Liver (tissue), 8 donors: ENCODE measurements at regions not wholly inside any gene's neighbourhood (a gene's known extent, or its start where the extent isn't known, plus 50 kb on each side); places are given as distances from the start of the nearest gene placed in this dataset.

Source experiments
- DNase-seq: peaks from one replicate; pipeline ENCODE4 v3.0.0-alpha.2; 2017; ENCODE audit warnings: low spot score
- H3K27ac ChIP-seq, 2 donors: one replicate each; pipeline ENCODE4 v1.7.0; 2013; ENCODE audit warnings: inconsistent platforms in 2 of 2, low read length in 2 of 2, control low read depth in 1 of 2, low read depth in 1 of 2, mild to moderate bottlenecking in 1 of 2
- H3K27me3 ChIP-seq, 4 donors: one replicate each; pipeline versions ENCODE4 v1.6.1 to v1.7.0; 2013; ENCODE audit warnings: low read length in 3 of 4, inconsistent platforms in 1 of 4, mild to moderate bottlenecking in 1 of 4, moderate library complexity in 1 of 4; ENCODE audit not compliant: control insufficient read depth in 4 of 4, insufficient read depth in 4 of 4
- H3K36me3 ChIP-seq, 4 donors: one replicate each; pipeline versions ENCODE4 v1.6.1 to v1.7.0; 2013; ENCODE audit warnings: low read length in 3 of 4, mild to moderate bottlenecking in 3 of 4, low read depth in 1 of 4, moderate library complexity in 1 of 4; ENCODE audit not compliant: control insufficient read depth in 4 of 4, insufficient read depth in 3 of 4
- H3K4me1 ChIP-seq, 4 donors: one replicate each; pipeline versions ENCODE4 v1.6.1 to v1.7.0; 2013; ENCODE audit warnings: low read length in 3 of 4, mild to moderate bottlenecking in 3 of 4, moderate library complexity in 1 of 4; ENCODE audit not compliant: control insufficient read depth in 4 of 4, insufficient read depth in 4 of 4
- H3K4me3 ChIP-seq, 3 donors: one replicate each; pipeline versions ENCODE4 v1.6.1 to v1.7.0; 2013; ENCODE audit warnings: low read length in 3 of 3, control low read depth in 1 of 3, low read depth in 1 of 3, mild to moderate bottlenecking in 1 of 3
- H3K9ac ChIP-seq, 2 donors: one replicate each; pipeline ENCODE4 v1.7.0; 2013; ENCODE audit warnings: low read length in 2 of 2, mild to moderate bottlenecking in 2 of 2, moderate library complexity in 2 of 2, control low read depth in 1 of 2, low read depth in 1 of 2
- H3K9me3 ChIP-seq, 4 donors: one replicate each; pipeline versions ENCODE4 v1.6.1 to v1.7.0; 2013; ENCODE audit warnings: low read length in 3 of 4; ENCODE audit not compliant: control insufficient read depth in 4 of 4
- EGR1 ChIP-seq, 2 donors: IDR thresholded peaks; 2 replicates each; pipeline ENCODE4 v1.6.1; 2016 to 2018; ENCODE audit warnings: antibody characterized with exemption in 2 of 2, low read depth in 2 of 2
- FOXA1 ChIP-seq: IDR thresholded peaks from 2 replicates; pipeline ENCODE4 v1.6.1; 2016; ENCODE audit warnings: antibody characterized with exemption
- FOXA2 ChIP-seq: IDR thresholded peaks from 2 replicates; pipeline ENCODE4 v1.6.1; 2016; ENCODE audit warnings: antibody characterized with exemption
- GABPA ChIP-seq, 2 donors: IDR thresholded peaks in 1 of 2; conservative IDR thresholded peaks in 1 of 2; 2 replicates each; pipeline ENCODE4 v1.6.1; 2016; ENCODE audit warnings: antibody characterized with exemption in 2 of 2, mild to moderate bottlenecking in 1 of 2, moderate library complexity in 1 of 2
- HNF4A ChIP-seq, 2 donors: conservative IDR thresholded peaks; 2 replicates each; pipeline ENCODE4 v1.6.1; 2016; ENCODE audit warnings: antibody characterized with exemption in 2 of 2, mild to moderate bottlenecking in 2 of 2
- HNF4G ChIP-seq: IDR thresholded peaks from 2 replicates; pipeline ENCODE4 v1.6.1; 2016; ENCODE audit warnings: antibody characterized with exemption
- NR2F2 ChIP-seq: IDR thresholded peaks from 2 replicates; pipeline ENCODE4 v1.6.1; 2016; ENCODE audit warnings: antibody characterized with exemption
- RAD21 ChIP-seq, 2 donors: IDR thresholded peaks; 2 replicates each; pipeline ENCODE4 v1.6.1; 2016; ENCODE audit warnings: antibody characterized with exemption in 2 of 2, mild to moderate bottlenecking in 2 of 2
- RXRA ChIP-seq, 2 donors: IDR thresholded peaks; 2 replicates each; pipeline ENCODE4 v1.6.1; 2017 to 2018; ENCODE audit warnings: antibody characterized with exemption in 2 of 2, mild to moderate bottlenecking in 1 of 2
- SP1 ChIP-seq: IDR thresholded peaks from 2 replicates; pipeline ENCODE4 v1.6.1; 2018; ENCODE audit warnings: antibody characterized with exemption, mild to moderate bottlenecking
- YY1 ChIP-seq: IDR thresholded peaks from 2 replicates; pipeline ENCODE4 v1.6.1; 2016; ENCODE audit warnings: antibody characterized with exemption, mild to moderate bottlenecking
- WGBS: extraction: QIAGEN DNeasy Blood & Tissue Kit; methylation state at CpG from one replicate; pipeline ENCODE4 v1.1.7; 2013; 5-methylcytosine and 5-hydroxymethylcytosine counted together
- TF ChIP-seq, protein P1 (sequence below): fragments of 150-350 bp; IDR thresholded peaks from 2 replicates; pipeline ENCODE4 v1.5.1; 2017; ENCODE audit warnings: improper control_type of control experiment, low read depth, low read length; ENCODE audit not compliant: missing input control
- TF ChIP-seq, protein P2 (sequence below): IDR thresholded peaks from 2 replicates; pipeline ENCODE4 v1.6.1; 2016; ENCODE audit warnings: antibody characterized with exemption, mild to moderate bottlenecking
- TF ChIP-seq, protein P3 (sequence below): IDR thresholded peaks from 2 replicates; pipeline ENCODE4 v1.6.1; 2016; ENCODE audit warnings: antibody characterized with exemption
- donor health status: healthy.
- donor health status: healthy.
- donor health status: healthy.
- donor health status: healthy.
- donor health status: healthy.

DNA sequence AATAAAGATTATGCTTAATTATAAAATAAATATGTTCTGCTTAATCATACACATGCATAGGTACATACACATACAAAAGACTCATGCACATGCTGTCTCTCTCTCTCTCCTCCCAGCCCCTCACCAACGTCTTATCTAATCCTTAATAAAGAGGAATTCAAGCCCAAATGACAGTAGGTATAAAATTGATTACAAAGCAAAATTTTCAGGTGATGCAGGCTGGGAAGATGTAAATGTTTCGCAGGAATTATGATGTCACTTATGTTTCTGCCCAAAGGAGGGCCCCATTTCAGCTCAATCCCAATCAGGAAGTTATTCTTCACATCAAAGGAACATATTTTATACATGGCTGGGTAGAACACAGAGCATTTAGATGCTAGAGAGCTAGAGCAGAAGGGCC, 284.6 kb upstream of the ID4 start (continued):
- TF ChIP-seq EGR1 (IDR thresholded peaks at IDR 0.05; ENCODE audit: low read depth in 2 of 2) (no peak), HNF4A (conservative IDR thresholded peaks at IDR 0.05) (no peak)

DNA sequence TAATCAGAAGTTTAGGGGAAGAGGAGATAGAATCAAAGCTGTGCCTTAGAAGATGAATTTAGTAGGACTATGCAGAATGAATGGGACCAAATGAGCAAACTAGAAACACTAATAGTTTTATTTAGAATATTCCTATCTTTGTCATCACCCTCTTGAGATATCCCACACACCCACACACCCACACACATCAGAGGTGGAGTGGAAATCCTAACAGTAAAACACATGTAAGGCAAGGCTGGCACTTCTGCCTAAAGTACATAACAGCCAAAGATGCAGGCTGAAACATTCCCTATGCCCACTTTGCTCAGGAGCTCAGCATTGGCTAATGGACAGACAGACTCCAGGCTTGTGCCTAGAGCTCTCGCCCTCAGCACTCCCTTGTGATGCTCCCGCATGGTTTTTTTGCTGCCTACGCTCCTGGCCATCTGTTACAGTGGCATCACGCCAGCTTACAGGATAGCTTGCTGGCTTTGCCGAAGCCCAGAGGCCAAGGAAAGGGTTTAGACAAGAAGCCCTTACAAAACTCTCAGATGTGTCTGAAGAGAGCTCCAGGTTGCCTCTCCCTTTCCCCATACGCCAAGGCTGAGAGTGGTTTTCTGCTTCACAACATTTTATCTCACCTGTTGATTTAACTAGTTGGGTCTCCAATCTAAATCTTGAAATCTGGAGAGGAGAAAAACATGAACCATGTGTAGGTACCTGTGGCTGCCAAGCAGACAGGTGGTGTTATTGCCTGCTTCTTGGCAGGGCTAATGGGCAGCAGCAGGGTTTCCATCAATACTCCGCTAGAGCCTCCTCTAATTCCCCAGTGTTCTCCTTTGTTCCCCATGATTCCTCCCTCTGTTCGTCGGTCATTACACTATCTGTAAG, 282.6 kb upstream of the ID4 start:
- no peak for TF ChIP-seq GABPA (IDR thresholded peaks at IDR 0.05 in 1 of 2, conservative IDR thresholded peaks at IDR 0.05 in 1 of 2)
- no peak for TF ChIP-seq RAD21 (IDR thresholded peaks at IDR 0.05)
- no peak for TF ChIP-seq YY1
- TF ChIP-seq SP1: no peak
- TF ChIP-seq EGR1 (IDR thresholded peaks at IDR 0.05; ENCODE audit: low read depth in 2 of 2): no peak
- TF ChIP-seq, protein P1, sequence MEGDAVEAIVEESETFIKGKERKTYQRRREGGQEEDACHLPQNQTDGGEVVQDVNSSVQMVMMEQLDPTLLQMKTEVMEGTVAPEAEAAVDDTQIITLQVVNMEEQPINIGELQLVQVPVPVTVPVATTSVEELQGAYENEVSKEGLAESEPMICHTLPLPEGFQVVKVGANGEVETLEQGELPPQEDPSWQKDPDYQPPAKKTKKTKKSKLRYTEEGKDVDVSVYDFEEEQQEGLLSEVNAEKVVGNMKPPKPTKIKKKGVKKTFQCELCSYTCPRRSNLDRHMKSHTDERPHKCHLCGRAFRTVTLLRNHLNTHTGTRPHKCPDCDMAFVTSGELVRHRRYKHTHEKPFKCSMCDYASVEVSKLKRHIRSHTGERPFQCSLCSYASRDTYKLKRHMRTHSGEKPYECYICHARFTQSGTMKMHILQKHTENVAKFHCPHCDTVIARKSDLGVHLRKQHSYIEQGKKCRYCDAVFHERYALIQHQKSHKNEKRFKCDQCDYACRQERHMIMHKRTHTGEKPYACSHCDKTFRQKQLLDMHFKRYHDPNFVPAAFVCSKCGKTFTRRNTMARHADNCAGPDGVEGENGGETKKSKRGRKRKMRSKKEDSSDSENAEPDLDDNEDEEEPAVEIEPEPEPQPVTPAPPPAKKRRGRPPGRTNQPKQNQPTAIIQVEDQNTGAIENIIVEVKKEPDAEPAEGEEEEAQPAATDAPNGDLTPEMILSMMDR: no peak
- no peak for TF ChIP-seq FOXA2
- TF ChIP-seq NR2F2: no peak
- no peak for TF ChIP-seq FOXA1
- TF ChIP-seq, protein P2, sequence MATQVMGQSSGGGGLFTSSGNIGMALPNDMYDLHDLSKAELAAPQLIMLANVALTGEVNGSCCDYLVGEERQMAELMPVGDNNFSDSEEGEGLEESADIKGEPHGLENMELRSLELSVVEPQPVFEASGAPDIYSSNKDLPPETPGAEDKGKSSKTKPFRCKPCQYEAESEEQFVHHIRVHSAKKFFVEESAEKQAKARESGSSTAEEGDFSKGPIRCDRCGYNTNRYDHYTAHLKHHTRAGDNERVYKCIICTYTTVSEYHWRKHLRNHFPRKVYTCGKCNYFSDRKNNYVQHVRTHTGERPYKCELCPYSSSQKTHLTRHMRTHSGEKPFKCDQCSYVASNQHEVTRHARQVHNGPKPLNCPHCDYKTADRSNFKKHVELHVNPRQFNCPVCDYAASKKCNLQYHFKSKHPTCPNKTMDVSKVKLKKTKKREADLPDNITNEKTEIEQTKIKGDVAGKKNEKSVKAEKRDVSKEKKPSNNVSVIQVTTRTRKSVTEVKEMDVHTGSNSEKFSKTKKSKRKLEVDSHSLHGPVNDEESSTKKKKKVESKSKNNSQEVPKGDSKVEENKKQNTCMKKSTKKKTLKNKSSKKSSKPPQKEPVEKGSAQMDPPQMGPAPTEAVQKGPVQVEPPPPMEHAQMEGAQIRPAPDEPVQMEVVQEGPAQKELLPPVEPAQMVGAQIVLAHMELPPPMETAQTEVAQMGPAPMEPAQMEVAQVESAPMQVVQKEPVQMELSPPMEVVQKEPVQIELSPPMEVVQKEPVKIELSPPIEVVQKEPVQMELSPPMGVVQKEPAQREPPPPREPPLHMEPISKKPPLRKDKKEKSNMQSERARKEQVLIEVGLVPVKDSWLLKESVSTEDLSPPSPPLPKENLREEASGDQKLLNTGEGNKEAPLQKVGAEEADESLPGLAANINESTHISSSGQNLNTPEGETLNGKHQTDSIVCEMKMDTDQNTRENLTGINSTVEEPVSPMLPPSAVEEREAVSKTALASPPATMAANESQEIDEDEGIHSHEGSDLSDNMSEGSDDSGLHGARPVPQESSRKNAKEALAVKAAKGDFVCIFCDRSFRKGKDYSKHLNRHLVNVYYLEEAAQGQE: no peak
- TF ChIP-seq, protein P3, sequence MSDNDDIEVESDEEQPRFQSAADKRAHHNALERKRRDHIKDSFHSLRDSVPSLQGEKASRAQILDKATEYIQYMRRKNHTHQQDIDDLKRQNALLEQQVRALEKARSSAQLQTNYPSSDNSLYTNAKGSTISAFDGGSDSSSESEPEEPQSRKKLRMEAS: no peak
- Histone ChIP-seq H3K9ac (no peak overlapping the region), H3K9me3 (no peaks in the 10 kb centered on the region), H3K4me1 (no peaks in the 10 kb centered on the region), H3K36me3 (no peaks in the 10 kb centered on the region), H3K4me3 (no peak overlapping the region), H3K27ac (no peak overlapping the region), H3K27me3 (no peaks in the 10 kb centered on the region)
- no peak for DNase-seq
- WGBS: 87% methylated on average over 9 of the region's 9 CpGs

DNA sequence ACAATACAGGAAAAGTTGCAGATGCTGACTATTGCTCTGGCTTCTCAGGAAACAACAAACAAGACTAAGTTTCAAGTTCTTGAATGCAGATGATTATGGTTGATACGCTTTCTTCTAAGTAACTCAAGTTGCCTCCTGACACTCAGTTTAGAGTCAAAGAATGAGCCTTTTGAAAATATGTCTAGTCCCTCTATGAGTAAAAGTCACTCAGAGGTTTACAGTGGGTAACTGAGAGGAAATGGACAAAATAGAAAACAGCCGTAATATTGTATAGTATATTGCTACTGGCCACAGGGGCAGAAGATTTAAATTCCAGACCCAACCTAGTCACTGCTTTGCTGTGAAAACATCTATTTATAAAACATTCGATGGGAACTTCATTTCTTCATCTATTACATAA, 280.0 kb upstream of the ID4 start:
- TF ChIP-seq HNF4G (no peak), YY1 (no peak), FOXA2 (no peak), RXRA (IDR thresholded peaks at IDR 0.05) (no peak), FOXA1 (no peak), EGR1 (IDR thresholded peaks at IDR 0.05; ENCODE audit: low read depth in 2 of 2) (no peak), GABPA (IDR thresholded peaks at IDR 0.05 in 1 of 2, conservative IDR thresholded peaks at IDR 0.05 in 1 of 2) (no peak), RAD21 (IDR thresholded peaks at IDR 0.05) (no peak), SP1 (no peak)
- TF ChIP-seq, protein P1: no peak
- TF ChIP-seq, protein P2: no peak
- H3K4me1 ChIP-seq: no peaks in the 10 kb centered on the region
- no peak overlapping the region for H3K4me3 ChIP-seq
- WGBS: 94% methylated on average over 3 of the region's 3 CpGs
- H3K27ac ChIP-seq: no peak overlapping the region
- no peak for DNase-seq
- H3K9ac ChIP-seq: no peak overlapping the region
- no peaks in the 10 kb centered on the region for H3K27me3 ChIP-seq
- H3K9me3 ChIP-seq: no peaks in the 10 kb centered on the region
- no peaks in the 10 kb centered on the region for H3K36me3 ChIP-seq
